ENCODE measurements at regions not wholly inside any gene's neighbourhood (a gene's known extent, or its start where the extent isn't known, plus 50 kb on each side); places are given as distances from the start of the nearest gene placed in this dataset.

- H3K27ac Mint-ChIP-seq (ENCODE audit: unreplicated experiment): no peak overlapping the region
- TF ChIP-seq CTCF (IDR thresholded peaks at IDR 0.05; ENCODE audit: insufficient read depth, low read depth, low read length) (no peak), EZH2 (IDR thresholded peaks at IDR 0.05; ENCODE audit: insufficient read depth, low read length) (no peak)
- Histone ChIP-seq H3K4me3 (ENCODE audit: insufficient read depth, low read depth, low read length) (no peak overlapping the region), H3K4me2 (ENCODE audit: low read length) (no peak overlapping the region), H3K9ac (ENCODE audit: low read length) (no peak overlapping the region), H3K36me3 (ENCODE audit: insufficient read depth, low read length) (no peaks in the 10 kb centered on the region), H4K20me1 (ENCODE audit: insufficient read depth, low read length) (no peaks in the 10 kb centered on the region), H2AFZ (ENCODE audit: low read depth, low read length) (no peak overlapping the region), H3K4me1 (ENCODE audit: insufficient read depth, low read length) (peaks cover 9% of the 10 kb centered on the region), H3K9me3 (ENCODE audit: insufficient read depth, low read depth, low read length) (no peaks in the 10 kb centered on the region), H3K27me3 (ENCODE audit: insufficient read depth, low read length) (peaks cover 5% of the 10 kb centered on the region), H3K79me2 (ENCODE audit: insufficient read depth, low read length) (no peaks in the 10 kb centered on the region), H3K27ac (ENCODE audit: low read depth, low read length) (no peak overlapping the region)
- H3K9me3 Mint-ChIP-seq (ENCODE audit: unreplicated experiment): no peaks in the 10 kb centered on the region
- peaks cover 22% of the 10 kb centered on the region for H3K27me3 Mint-ChIP-seq (ENCODE audit: low read depth, unreplicated experiment)
- H3K4me1 Mint-ChIP-seq (ENCODE audit: low read depth, unreplicated experiment): peaks cover 12% of the 10 kb centered on the region
- FAIRE-seq (no peak), DNase-seq (ENCODE audit: low read depth) (no peak)
- H3K36me3 Mint-ChIP-seq (ENCODE audit: low read depth, unreplicated experiment): peaks cover 2% of the 10 kb centered on the region
- no peak overlapping the region for H3K4me3 Mint-ChIP-seq (ENCODE audit: unreplicated experiment)
Measured at GRCh38 chr13:40146063-40146462, 490.6 kb downstream of the COG6 start.

- no peak for DNase-seq (ENCODE audit: low read depth)
- no peaks in the 10 kb centered on the region for H3K79me2 ChIP-seq (ENCODE audit: insufficient read depth, low read length)
- peaks cover 5% of the 10 kb centered on the region for H3K27me3 ChIP-seq (ENCODE audit: insufficient read depth, low read length)
- Mint-ChIP-seq H3K27ac (ENCODE audit: unreplicated experiment) (no peak overlapping the region), H3K4me3 (ENCODE audit: unreplicated experiment) (no peak overlapping the region), H3K27me3 (ENCODE audit: low read depth, unreplicated experiment) (peaks cover 21% of the 10 kb centered on the region), H3K9me3 (ENCODE audit: unreplicated experiment) (no peaks in the 10 kb centered on the region), H3K36me3 (ENCODE audit: low read depth, unreplicated experiment) (peaks cover 2% of the 10 kb centered on the region), H3K4me1 (ENCODE audit: low read depth, unreplicated experiment) (peaks cover 12% of the 10 kb centered on the region)
- H4K20me1 ChIP-seq (ENCODE audit: insufficient read depth, low read length): no peaks in the 10 kb centered on the region
- no peak overlapping the region for H3K27ac ChIP-seq (ENCODE audit: low read depth, low read length)
- no peak for FAIRE-seq
- H3K9me3 ChIP-seq (ENCODE audit: insufficient read depth, low read depth, low read length): no peaks in the 10 kb centered on the region
- H3K4me1 ChIP-seq (ENCODE audit: insufficient read depth, low read length): peaks cover 11% of the 10 kb centered on the region
- H3K4me2 ChIP-seq (ENCODE audit: low read length): no peak overlapping the region
- no peak overlapping the region for H2AFZ ChIP-seq (ENCODE audit: low read depth, low read length)
- H3K9ac ChIP-seq (ENCODE audit: low read length): no peak overlapping the region
- no peaks in the 10 kb centered on the region for H3K36me3 ChIP-seq (ENCODE audit: insufficient read depth, low read length)
- no peak for TF ChIP-seq EZH2 (IDR thresholded peaks at IDR 0.05; ENCODE audit: insufficient read depth, low read length)
- TF ChIP-seq CTCF (IDR thresholded peaks at IDR 0.05; ENCODE audit: insufficient read depth, low read depth, low read length): no peak
- H3K4me3 ChIP-seq (ENCODE audit: insufficient read depth, low read depth, low read length): no peak overlapping the region
Measured at GRCh38 chr13:40146611-40147117, 491.2 kb downstream of the COG6 start.

DNA sequence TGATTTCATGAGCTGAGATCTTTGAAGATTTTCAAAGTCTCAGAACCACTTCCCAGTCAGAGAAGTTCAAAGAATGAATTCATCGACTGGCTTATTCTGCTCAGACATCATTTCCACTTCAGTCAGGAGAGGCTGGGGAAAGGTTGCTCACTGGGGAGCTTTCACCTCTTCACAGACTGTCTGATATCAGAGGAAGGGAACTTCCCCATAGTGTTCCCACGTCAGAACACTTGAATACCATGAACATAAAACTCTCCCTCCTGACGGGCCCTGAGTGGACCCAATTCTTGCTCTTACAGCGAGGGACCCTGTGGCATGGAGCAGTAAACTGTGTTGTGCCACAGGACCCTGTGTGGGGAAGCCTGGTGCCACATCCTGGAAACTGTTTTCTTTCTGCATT is 492.6 kb downstream of the COG6 start:
- Mint-ChIP-seq H3K4me3 (ENCODE audit: unreplicated experiment) (no peak overlapping the region), H3K27me3 (ENCODE audit: low read depth, unreplicated experiment) (peaks cover 13% of the 10 kb centered on the region)
- FAIRE-seq: no peak

More for the DNA sequence above, 492.6 kb downstream of the COG6 start:
- H3K9ac ChIP-seq (ENCODE audit: low read length): no peak overlapping the region
- Mint-ChIP-seq H3K36me3 (ENCODE audit: low read depth, unreplicated experiment) (peaks cover 2% of the 10 kb centered on the region), H3K9me3 (ENCODE audit: unreplicated experiment) (no peaks in the 10 kb centered on the region), H3K4me1 (ENCODE audit: low read depth, unreplicated experiment) (peaks cover 14% of the 10 kb centered on the region), H3K27ac (ENCODE audit: unreplicated experiment) (peak overlapping the region; percentile 63)
- H3K36me3 ChIP-seq (ENCODE audit: insufficient read depth, low read length): no peaks in the 10 kb centered on the region
- H3K9me3 ChIP-seq (ENCODE audit: insufficient read depth, low read depth, low read length): no peaks in the 10 kb centered on the region
- H3K27me3 ChIP-seq (ENCODE audit: insufficient read depth, low read length): peaks cover 5% of the 10 kb centered on the region
- TF ChIP-seq CTCF (IDR thresholded peaks at IDR 0.05; ENCODE audit: insufficient read depth, low read depth, low read length): no peak
- no peak for TF ChIP-seq EZH2 (IDR thresholded peaks at IDR 0.05; ENCODE audit: insufficient read depth, low read length)
- H3K4me3 ChIP-seq (ENCODE audit: insufficient read depth, low read depth, low read length): no peak overlapping the region
- H2AFZ ChIP-seq (ENCODE audit: low read depth, low read length): no peak overlapping the region
- H3K4me2 ChIP-seq (ENCODE audit: low read length): no peak overlapping the region
- H3K4me1 ChIP-seq (ENCODE audit: insufficient read depth, low read length): peaks cover 17% of the 10 kb centered on the region
- no peaks in the 10 kb centered on the region for H3K79me2 ChIP-seq (ENCODE audit: insufficient read depth, low read length)
- no peak for DNase-seq (ENCODE audit: low read depth)
- no peaks in the 10 kb centered on the region for H4K20me1 ChIP-seq (ENCODE audit: insufficient read depth, low read length)
- no peak overlapping the region for H3K27ac ChIP-seq (ENCODE audit: low read depth, low read length)

All from astrocyte (in vitro differentiated cells and primary cell).